Transverse colon (tissue), 4 donors: ENCODE measurements at regions not wholly inside any gene's neighbourhood (a gene's known extent, or its start where the extent isn't known, plus 50 kb on each side); places are given as distances from the start of the nearest gene placed in this dataset.
"Not testable (repeated sequence)": the region's sequence is repeated elsewhere in the genome, so short reads cannot be mapped to it uniquely, and the experiment has no call there.

Experiments used
- DNase-seq: peaks from one replicate; pipeline ENCODE4 v3.0.0-alpha.2; 2019
- H3K27ac ChIP-seq, 4 donors: fragments of 200-600 bp; sonication (generic); 2 replicates each; pipeline ENCODE4 v1.5.1; 2016 to 2018; ENCODE audit warnings: inconsistent platforms in 4 of 4
- H3K27me3 ChIP-seq: fragments of 200-600 bp; sonication (generic); 2 replicates; pipeline ENCODE4 v1.5.1; 2017; ENCODE audit warnings: inconsistent platforms
- H3K36me3 ChIP-seq, 4 donors: fragments of 200-600 bp; sonication (generic); 2 replicates each; pipeline ENCODE4 v1.5.1; 2017 to 2019; ENCODE audit warnings: inconsistent platforms in 4 of 4
- H3K4me1 ChIP-seq, 4 donors: fragments of 200-600 bp; sonication (generic); 2 replicates each; pipeline ENCODE4 v1.5.1; 2017 to 2020; ENCODE audit warnings: inconsistent platforms in 4 of 4
- H3K4me3 ChIP-seq, 4 donors: fragments of 200-600 bp; sonication (generic); 1 replicate in 1 of 4; 2 replicates in 3 of 4; pipeline versions ENCODE4 v1.5.1 to v1.6.1; 2017 to 2019; ENCODE audit warnings: inconsistent platforms in 4 of 4
- H3K9me3 ChIP-seq, 2 donors: fragments of 200-600 bp; sonication (generic); 2 replicates each; pipeline ENCODE4 v1.5.1; 2017 to 2019; ENCODE audit warnings: inconsistent platforms in 2 of 2
- EP300 ChIP-seq: sonication (generic); formaldehyde crosslinking; IDR thresholded peaks from one replicate; pipeline ENCODE4 v1.6.1; 2017; ENCODE audit warnings: antibody characterized with exemption, low read depth
- POLR2A ChIP-seq: fragments of 450-650 bp; IDR thresholded peaks from one replicate; pipeline ENCODE4 v1.6.1; 2016; ENCODE audit warnings: antibody characterized with exemption, mild to moderate bottlenecking, moderate library complexity
- POLR2AphosphoS5 ChIP-seq, 3 donors: sonication (generic); formaldehyde crosslinking; IDR thresholded peaks; one replicate each; pipeline ENCODE4 v1.6.1; 2016; ENCODE audit warnings: antibody characterized with exemption in 3 of 3
- WGBS, 2 donors: methylation state at CpG; one replicate each; pipeline ENCODE4 v1.1.5; 2018; ENCODE audit warnings: low coverage in 1 of 2; 5-methylcytosine and 5-hydroxymethylcytosine counted together
- in situ Hi-C, 4 donors: fragments of 200-750 bp; cut with MboI; loops; one replicate each; pipeline versions ENCODE4 v1.15.0 to v1.15.1; 2017; ENCODE audit warnings: low sequenced_read_pairs in 3 of 4, low pct_ligation_motif_present in 1 of 4, low pct_unique_long_range_greater_than_20kb in 1 of 4
- intact Hi-C: fragments of 100-400 bp; cut with DNase I; formaldehyde crosslinking; loops from one replicate; pipeline ENCODE4 v1.15.1; 2023; ENCODE audit warnings: low total_unique reads
- TF ChIP-seq, protein P1 (sequence below), 5 experiments: fragments of 200-600 bp in 3 of 5; fragments of 450-650 bp in 2 of 5; sonication (generic) in 3 of 5; IDR thresholded peaks; 1 replicate in 2 of 5; 2 replicates in 3 of 5; pipeline ENCODE4 v1.5.1; 2016 to 2017; ENCODE audit warnings: antibody characterized with exemption in 5 of 5, inconsistent platforms in 3 of 5, mild to moderate bottlenecking in 2 of 5, moderate library complexity in 1 of 5

DNA sequence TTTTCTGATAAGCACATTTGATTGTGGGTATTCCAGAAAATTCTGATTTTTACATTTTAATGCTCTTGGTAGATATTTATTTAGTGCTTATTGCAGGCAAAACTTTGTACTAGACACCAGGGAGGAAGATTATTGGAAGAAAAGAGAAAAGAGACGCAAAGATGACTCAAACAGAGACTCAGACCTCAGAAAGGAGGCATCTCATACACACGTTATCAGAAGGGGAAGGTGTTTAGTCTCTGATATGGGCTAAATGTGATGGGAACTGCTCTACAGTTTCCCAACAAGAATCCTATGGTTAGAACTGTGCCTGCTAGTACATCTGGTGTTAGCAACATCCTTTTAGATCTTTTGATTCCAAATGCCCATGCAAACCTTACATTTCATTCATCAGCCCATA lies 245.6 kb downstream of the KLF5 start:
- in situ Hi-C loops = no loop called here
- intact Hi-C loops = no loop called here
- 28 to 42% methylated on average over 2 of the region's 2 CpGs for WGBS, 2 donors

DNA sequence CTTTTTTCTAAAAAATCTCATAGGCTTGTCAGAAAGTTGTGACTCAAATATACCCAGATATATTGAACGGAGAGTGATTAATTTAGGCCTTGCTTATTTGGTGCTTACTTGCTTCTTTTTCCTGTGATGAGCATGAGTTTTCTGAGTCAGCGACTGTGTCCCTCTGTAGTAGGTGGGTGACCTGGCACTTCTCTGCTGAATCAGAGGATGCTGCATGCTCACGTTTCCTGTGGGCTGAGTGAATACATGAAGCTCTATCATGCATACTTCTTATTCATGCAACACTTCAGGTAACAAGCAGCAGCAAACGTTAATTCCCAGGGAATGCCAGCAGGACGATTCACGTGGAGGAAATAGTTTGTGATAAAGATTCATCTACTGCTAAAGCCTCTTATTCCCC lies 245.0 kb downstream of the KLF5 start:
- no peaks in the 10 kb centered on the region for H3K36me3 ChIP-seq
- intact Hi-C loops (no loop called here), in situ Hi-C loops (no loop called here)
- H3K4me3 ChIP-seq = no peak overlapping the region
- 81 to 86% methylated on average over 6 of the region's 6 CpGs for WGBS, 2 donors
- TF ChIP-seq EP300 (no peak), POLR2A (no peak), POLR2AphosphoS5 (IDR thresholded peaks at IDR 0.05) (no peak)
- TF ChIP-seq, protein P1, sequence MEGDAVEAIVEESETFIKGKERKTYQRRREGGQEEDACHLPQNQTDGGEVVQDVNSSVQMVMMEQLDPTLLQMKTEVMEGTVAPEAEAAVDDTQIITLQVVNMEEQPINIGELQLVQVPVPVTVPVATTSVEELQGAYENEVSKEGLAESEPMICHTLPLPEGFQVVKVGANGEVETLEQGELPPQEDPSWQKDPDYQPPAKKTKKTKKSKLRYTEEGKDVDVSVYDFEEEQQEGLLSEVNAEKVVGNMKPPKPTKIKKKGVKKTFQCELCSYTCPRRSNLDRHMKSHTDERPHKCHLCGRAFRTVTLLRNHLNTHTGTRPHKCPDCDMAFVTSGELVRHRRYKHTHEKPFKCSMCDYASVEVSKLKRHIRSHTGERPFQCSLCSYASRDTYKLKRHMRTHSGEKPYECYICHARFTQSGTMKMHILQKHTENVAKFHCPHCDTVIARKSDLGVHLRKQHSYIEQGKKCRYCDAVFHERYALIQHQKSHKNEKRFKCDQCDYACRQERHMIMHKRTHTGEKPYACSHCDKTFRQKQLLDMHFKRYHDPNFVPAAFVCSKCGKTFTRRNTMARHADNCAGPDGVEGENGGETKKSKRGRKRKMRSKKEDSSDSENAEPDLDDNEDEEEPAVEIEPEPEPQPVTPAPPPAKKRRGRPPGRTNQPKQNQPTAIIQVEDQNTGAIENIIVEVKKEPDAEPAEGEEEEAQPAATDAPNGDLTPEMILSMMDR (IDR thresholded peaks at IDR 0.05) = no peak
- peaks cover 0 to 24% (median 12%) of the 10 kb centered on the region in 4 donors for H3K4me1 ChIP-seq
- no peak for DNase-seq
- no peaks in the 10 kb centered on the region for H3K27me3 ChIP-seq
- H3K27ac ChIP-seq = no peak overlapping the region
- no peaks in the 10 kb centered on the region for H3K9me3 ChIP-seq

More for the DNA sequence above, 245.6 kb downstream of the KLF5 start:
- no peak for TF ChIP-seq EP300
- TF ChIP-seq, protein P1 (IDR thresholded peaks at IDR 0.05) = no peak
- TF ChIP-seq POLR2A = no peak
- TF ChIP-seq POLR2AphosphoS5 (IDR thresholded peaks at IDR 0.05) = no peak
- no peak overlapping the region for H3K4me3 ChIP-seq
- peaks cover 0 to 29% (median 12%) of the 10 kb centered on the region in 4 donors for H3K4me1 ChIP-seq
- H3K36me3 ChIP-seq = no peaks in the 10 kb centered on the region
- no peaks in the 10 kb centered on the region for H3K27me3 ChIP-seq
- H3K27ac ChIP-seq = no peak overlapping the region
- no peak for DNase-seq
- no peaks in the 10 kb centered on the region for H3K9me3 ChIP-seq

GRCh38 chr13:73301622-73302021 lies 242.8 kb downstream of the KLF5 start:
- intact Hi-C loops, H3K27ac ChIP-seq, in situ Hi-C loops, H3K9me3 ChIP-seq, DNase-seq, H3K27me3 ChIP-seq, H3K36me3 ChIP-seq, H3K4me3 ChIP-seq, H3K4me1 ChIP-seq: not testable (repeated sequence)

GRCh38 chr13:73300718-73301425 lies 242.1 kb downstream of the KLF5 start:
- WGBS, 2 donors = 73 to 82% methylated on average over 3 of the region's 3 CpGs
- no peak for DNase-seq

More at GRCh38 chr13:73300718-73301425, 242.1 kb downstream of the KLF5 start:
- Histone ChIP-seq H3K4me1 (no peaks in the 10 kb centered on the region), H3K9me3 (no peaks in the 10 kb centered on the region), H3K36me3 (no peaks in the 10 kb centered on the region), H3K27ac (no peak overlapping the region), H3K4me3 (no peak overlapping the region), H3K27me3 (no peaks in the 10 kb centered on the region)
- in situ Hi-C loops (no loop called here), intact Hi-C loops (no loop called here)
- TF ChIP-seq POLR2A = no peak
- TF ChIP-seq POLR2AphosphoS5 (IDR thresholded peaks at IDR 0.05) = no peak
- TF ChIP-seq EP300 = no peak
- TF ChIP-seq, protein P1 (IDR thresholded peaks at IDR 0.05) = no peak
